Activated naive CD8-positive, alpha-beta T cell (primary cell): ENCODE measurements at regions not wholly inside any gene's neighbourhood (a gene's known extent, or its start where the extent isn't known, plus 50 kb on each side); places are given as distances from the start of the nearest gene placed in this dataset.
"Not testable (repeated sequence)": the region's sequence is repeated elsewhere in the genome, so short reads cannot be mapped to it uniquely, and the experiment has no call there.

Experiments used
- H3K27ac Mint-ChIP-seq: one replicate; pipeline ENCODE4 v1.8.0; 2021; ENCODE audit warnings: mixed read lengths
- H3K27me3 Mint-ChIP-seq: one replicate; pipeline ENCODE4 v1.8.0; 2021; ENCODE audit warnings: mixed read lengths
- H3K36me3 Mint-ChIP-seq: one replicate; pipeline ENCODE4 v1.8.0; 2021; ENCODE audit warnings: mixed read lengths
- H3K4me1 Mint-ChIP-seq: one replicate; pipeline ENCODE4 v1.8.0; 2021; ENCODE audit warnings: low read depth, mixed read lengths
- H3K4me3 Mint-ChIP-seq: one replicate; pipeline ENCODE4 v1.8.0; 2021; ENCODE audit warnings: mild to moderate bottlenecking, mixed read lengths
- H3K9me3 Mint-ChIP-seq: one replicate; pipeline ENCODE4 v1.8.0; 2021; ENCODE audit warnings: low read depth, mixed read lengths

DNA sequence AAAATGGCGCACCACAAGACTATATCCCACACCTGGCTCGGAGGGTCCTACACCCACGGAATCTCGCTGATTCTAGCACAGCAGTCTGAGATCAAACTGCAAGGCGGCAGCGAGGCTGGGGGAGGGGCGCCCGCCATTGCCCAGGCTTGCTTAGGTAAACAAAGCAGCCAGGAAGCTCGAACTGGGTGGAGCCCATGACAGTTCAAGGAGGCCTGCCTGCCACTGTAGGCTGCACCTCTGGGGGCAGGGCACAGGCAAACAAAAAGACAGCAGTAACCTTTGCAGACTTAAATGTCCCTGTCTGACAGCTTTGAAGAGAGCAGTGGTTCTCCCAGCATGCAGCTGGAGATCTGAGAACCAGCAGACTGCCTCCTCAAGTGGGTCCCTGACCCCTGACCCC is 894.3 kb upstream of the FBXO33 start:
- not testable (repeated sequence) for H3K4me1 Mint-ChIP-seq, H3K27me3 Mint-ChIP-seq, H3K4me3 Mint-ChIP-seq, H3K9me3 Mint-ChIP-seq, H3K27ac Mint-ChIP-seq, H3K36me3 Mint-ChIP-seq

DNA sequence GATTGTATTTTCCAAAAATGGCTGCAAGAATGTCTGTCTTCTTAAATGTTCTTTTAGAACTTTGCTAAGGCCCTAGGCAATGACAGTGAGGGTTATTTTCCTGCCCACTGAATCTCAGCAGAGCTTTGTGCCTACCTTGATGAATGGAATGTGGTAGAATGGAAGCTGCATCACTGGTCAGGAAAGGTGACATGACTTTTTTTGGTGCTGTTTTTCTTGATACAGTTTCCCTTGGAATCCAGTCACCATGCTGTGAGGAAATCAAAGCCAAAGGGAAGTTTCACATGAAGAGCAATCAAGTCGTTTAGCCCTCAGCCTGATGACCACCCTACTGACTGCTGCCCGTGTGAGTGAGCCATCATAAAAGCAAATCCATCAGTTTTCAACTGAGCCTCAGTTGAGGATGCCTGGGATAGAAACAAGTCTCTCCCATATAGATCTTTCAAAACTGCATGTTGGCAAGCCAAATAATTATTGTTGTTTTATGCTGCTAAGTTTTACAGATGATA is 886.0 kb upstream of the FBXO33 start:
- no peaks in the 10 kb centered on the region for H3K27me3 Mint-ChIP-seq
- no peak overlapping the region for H3K4me3 Mint-ChIP-seq
- H3K27ac Mint-ChIP-seq: no peak overlapping the region
- no peaks in the 10 kb centered on the region for H3K36me3 Mint-ChIP-seq
- no peaks in the 10 kb centered on the region for H3K4me1 Mint-ChIP-seq
- H3K9me3 Mint-ChIP-seq: no peaks in the 10 kb centered on the region

DNA sequence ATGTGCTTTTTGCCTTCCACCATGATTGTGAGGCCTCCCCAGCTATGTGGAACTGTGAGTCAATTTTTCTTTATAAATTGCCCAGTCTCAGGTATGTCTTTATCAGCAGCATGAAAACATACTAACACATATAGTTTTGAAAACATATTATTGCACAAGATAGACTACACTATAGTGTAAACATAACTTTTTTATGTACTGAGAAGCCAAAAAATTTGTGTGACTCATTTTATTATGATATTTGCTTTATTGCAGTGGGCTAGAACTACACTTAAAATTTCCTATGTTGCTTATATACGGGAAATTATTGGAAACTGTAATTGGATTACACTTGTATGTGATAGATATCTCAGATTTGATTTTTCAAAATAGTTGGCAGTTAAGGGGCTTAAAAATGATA is 885.5 kb upstream of the FBXO33 start:
- Mint-ChIP-seq H3K9me3 (no peaks in the 10 kb centered on the region), H3K36me3 (no peaks in the 10 kb centered on the region), H3K27me3 (no peaks in the 10 kb centered on the region), H3K27ac (no peak overlapping the region), H3K4me1 (no peaks in the 10 kb centered on the region), H3K4me3 (no peak overlapping the region)

DNA sequence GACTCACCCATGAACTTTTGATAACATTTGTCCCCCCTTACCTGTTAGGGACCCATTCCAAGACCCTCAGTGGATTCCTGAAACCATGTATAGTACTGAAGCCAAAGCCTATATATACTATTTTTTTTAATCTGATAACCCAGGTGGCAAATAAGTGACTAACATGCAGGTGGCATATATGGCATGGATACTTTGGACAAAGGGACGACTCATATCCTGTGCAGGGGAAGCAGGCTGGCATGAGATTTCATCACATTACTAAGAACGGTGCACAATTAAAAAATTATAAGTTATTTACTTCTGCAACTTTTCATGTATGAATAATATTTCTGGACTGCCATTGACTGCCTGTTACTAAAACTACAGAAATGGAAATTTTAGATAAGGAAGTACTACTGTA is 880.1 kb upstream of the FBXO33 start:
- H3K36me3 Mint-ChIP-seq: no peaks in the 10 kb centered on the region
- H3K4me1 Mint-ChIP-seq: no peaks in the 10 kb centered on the region
- H3K4me3 Mint-ChIP-seq: no peak overlapping the region
- no peaks in the 10 kb centered on the region for H3K9me3 Mint-ChIP-seq
- no peak overlapping the region for H3K27ac Mint-ChIP-seq
- no peaks in the 10 kb centered on the region for H3K27me3 Mint-ChIP-seq

GRCh38 chr14:40309124-40309523 is 876.9 kb upstream of the FBXO33 start:
- no peaks in the 10 kb centered on the region for H3K27me3 Mint-ChIP-seq

DNA sequence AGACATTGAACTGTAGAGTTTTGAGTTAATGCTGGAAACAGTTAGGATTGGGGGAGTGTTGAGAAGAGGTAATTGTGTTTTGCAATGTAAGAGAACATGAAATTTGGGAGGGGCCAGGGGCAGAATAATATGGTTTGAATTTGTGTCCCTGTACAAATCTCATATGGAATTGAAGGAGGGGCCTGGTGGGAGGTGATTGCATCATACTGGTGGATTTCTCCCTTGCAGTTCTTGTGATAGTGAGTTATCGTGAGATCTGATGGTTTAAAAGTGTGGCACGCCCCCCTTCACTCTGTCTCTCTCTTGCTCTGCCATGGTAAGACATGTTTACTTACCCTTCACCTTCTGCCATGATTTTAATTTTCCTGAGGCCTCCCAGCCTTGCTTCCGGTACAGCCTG is 876.0 kb upstream of the FBXO33 start:
- Mint-ChIP-seq H3K27me3 (no peaks in the 10 kb centered on the region), H3K4me1 (no peaks in the 10 kb centered on the region), H3K36me3 (no peaks in the 10 kb centered on the region), H3K27ac (no peak overlapping the region), H3K9me3 (no peaks in the 10 kb centered on the region), H3K4me3 (no peak overlapping the region)

More at GRCh38 chr14:40309124-40309523, 876.9 kb upstream of the FBXO33 start:
- no peak overlapping the region for H3K4me3 Mint-ChIP-seq
- H3K27ac Mint-ChIP-seq: no peak overlapping the region
- H3K9me3 Mint-ChIP-seq: no peaks in the 10 kb centered on the region
- no peaks in the 10 kb centered on the region for H3K36me3 Mint-ChIP-seq
- H3K4me1 Mint-ChIP-seq: no peaks in the 10 kb centered on the region

GRCh38 chr14:40296821-40297220 is 864.6 kb upstream of the FBXO33 start:
- H3K4me3 Mint-ChIP-seq: no peak overlapping the region
- no peak overlapping the region for H3K27ac Mint-ChIP-seq
- H3K36me3 Mint-ChIP-seq: no peaks in the 10 kb centered on the region
- H3K27me3 Mint-ChIP-seq: no peaks in the 10 kb centered on the region
- H3K9me3 Mint-ChIP-seq: peaks cover 8% of the 10 kb centered on the region
- no peaks in the 10 kb centered on the region for H3K4me1 Mint-ChIP-seq

DNA sequence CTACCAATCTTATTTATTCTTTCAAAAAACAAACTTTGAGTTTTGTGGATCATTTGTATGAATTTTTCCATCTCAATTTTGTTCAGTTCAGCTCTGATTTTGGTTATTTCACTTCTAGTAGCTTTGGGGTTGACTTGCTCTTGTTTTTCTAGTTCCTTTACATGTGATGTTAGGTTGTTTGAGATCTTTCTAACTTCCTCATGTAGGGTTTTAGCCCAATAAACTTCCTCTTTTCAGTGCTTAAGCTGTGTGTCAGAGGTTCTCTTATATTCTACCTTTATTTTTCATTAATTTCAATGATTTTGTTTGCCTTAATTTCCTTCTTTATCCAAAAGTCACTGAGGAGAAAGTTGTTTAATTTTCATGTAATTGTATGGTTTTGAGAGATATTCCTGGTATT is 860.4 kb upstream of the FBXO33 start:
- no peak overlapping the region for H3K27ac Mint-ChIP-seq
- H3K27me3 Mint-ChIP-seq: no peaks in the 10 kb centered on the region
- no peaks in the 10 kb centered on the region for H3K36me3 Mint-ChIP-seq
- H3K4me3 Mint-ChIP-seq: no peak overlapping the region
- no peaks in the 10 kb centered on the region for H3K4me1 Mint-ChIP-seq
- peaks cover 12% of the 10 kb centered on the region for H3K9me3 Mint-ChIP-seq

DNA sequence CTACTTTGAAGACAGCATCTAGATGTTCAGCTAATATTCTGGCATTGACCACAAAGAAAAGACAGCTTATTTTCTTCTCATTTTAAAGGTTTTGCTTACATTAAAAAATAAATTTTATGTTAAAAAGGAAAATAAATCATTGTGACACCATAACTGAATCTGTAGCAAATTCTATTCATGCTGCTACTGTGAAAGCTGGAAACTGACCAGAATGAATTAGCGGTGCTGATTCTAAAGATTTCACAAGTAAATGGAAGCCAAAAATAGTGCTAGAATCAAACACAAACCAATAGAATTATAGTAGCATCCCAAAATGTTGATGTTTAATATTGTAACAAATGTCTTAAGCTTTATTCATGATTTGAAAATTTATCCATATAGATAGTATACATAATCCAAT is 850.0 kb upstream of the FBXO33 start:
- H3K4me3 Mint-ChIP-seq: no peak overlapping the region
- peaks cover 1% of the 10 kb centered on the region for H3K9me3 Mint-ChIP-seq
- H3K27ac Mint-ChIP-seq: no peak overlapping the region
- H3K27me3 Mint-ChIP-seq: no peaks in the 10 kb centered on the region
- H3K4me1 Mint-ChIP-seq: no peaks in the 10 kb centered on the region
- H3K36me3 Mint-ChIP-seq: no peaks in the 10 kb centered on the region

- no peaks in the 10 kb centered on the region for H3K9me3 Mint-ChIP-seq
- no peak overlapping the region for H3K4me3 Mint-ChIP-seq
- H3K27ac Mint-ChIP-seq: no peak overlapping the region
Measured at GRCh38 chr14:40280652-40281051, 848.4 kb upstream of the FBXO33 start.

GRCh38 chr14:40273417-40273816 is 841.2 kb upstream of the FBXO33 start:
- Mint-ChIP-seq H3K27ac (no peak overlapping the region), H3K27me3 (no peaks in the 10 kb centered on the region), H3K9me3 (no peaks in the 10 kb centered on the region), H3K4me1 (no peaks in the 10 kb centered on the region), H3K4me3 (no peak overlapping the region), H3K36me3 (no peaks in the 10 kb centered on the region)

More at GRCh38 chr14:40280652-40281051, 848.4 kb upstream of the FBXO33 start:
- Mint-ChIP-seq H3K36me3 (no peaks in the 10 kb centered on the region), H3K4me1 (no peaks in the 10 kb centered on the region), H3K27me3 (no peaks in the 10 kb centered on the region)

DNA sequence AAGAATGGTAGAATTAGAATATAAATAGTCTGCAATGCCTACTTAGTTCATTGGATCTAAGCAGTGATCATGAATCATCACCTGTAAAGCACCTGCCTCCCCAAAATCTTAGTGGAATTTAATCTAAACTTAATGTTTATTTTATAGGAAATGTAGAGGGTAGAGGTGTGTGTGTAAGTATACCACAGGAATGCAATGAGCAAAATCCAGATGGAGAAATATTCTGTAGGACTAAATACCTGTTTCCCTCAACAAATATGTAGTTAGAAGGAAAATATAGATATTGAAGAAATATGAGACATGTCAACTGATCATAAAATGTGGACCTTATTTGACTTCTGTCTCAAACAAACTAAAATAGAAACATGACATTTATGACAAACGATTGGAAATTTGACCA is 839.2 kb upstream of the FBXO33 start:
- no peaks in the 10 kb centered on the region for H3K27me3 Mint-ChIP-seq
- H3K4me1 Mint-ChIP-seq: no peaks in the 10 kb centered on the region
- no peaks in the 10 kb centered on the region for H3K36me3 Mint-ChIP-seq
- H3K4me3 Mint-ChIP-seq: no peak overlapping the region
- no peaks in the 10 kb centered on the region for H3K9me3 Mint-ChIP-seq
- no peak overlapping the region for H3K27ac Mint-ChIP-seq

- no peaks in the 10 kb centered on the region for H3K9me3 Mint-ChIP-seq
- H3K36me3 Mint-ChIP-seq: no peaks in the 10 kb centered on the region
- H3K4me1 Mint-ChIP-seq: no peaks in the 10 kb centered on the region
- no peaks in the 10 kb centered on the region for H3K27me3 Mint-ChIP-seq
- no peak overlapping the region for H3K4me3 Mint-ChIP-seq
- no peak overlapping the region for H3K27ac Mint-ChIP-seq
Measured at GRCh38 chr14:40269436-40269835, 837.2 kb upstream of the FBXO33 start.

- no peaks in the 10 kb centered on the region for H3K4me1 Mint-ChIP-seq
- no peaks in the 10 kb centered on the region for H3K9me3 Mint-ChIP-seq
- no peaks in the 10 kb centered on the region for H3K27me3 Mint-ChIP-seq
- H3K27ac Mint-ChIP-seq: no peak overlapping the region
- no peak overlapping the region for H3K4me3 Mint-ChIP-seq
- no peaks in the 10 kb centered on the region for H3K36me3 Mint-ChIP-seq
Measured at GRCh38 chr14:40268236-40268635, 836.0 kb upstream of the FBXO33 start.

- H3K27ac Mint-ChIP-seq: no peak overlapping the region
- no peaks in the 10 kb centered on the region for H3K9me3 Mint-ChIP-seq
- H3K36me3 Mint-ChIP-seq: no peaks in the 10 kb centered on the region
- H3K27me3 Mint-ChIP-seq: no peaks in the 10 kb centered on the region
- no peaks in the 10 kb centered on the region for H3K4me1 Mint-ChIP-seq
- H3K4me3 Mint-ChIP-seq: no peak overlapping the region
Measured at GRCh38 chr14:40265096-40265495, 832.9 kb upstream of the FBXO33 start.

GRCh38 chr14:40252817-40253447 is 820.7 kb upstream of the FBXO33 start:
- no peak overlapping the region for H3K4me3 Mint-ChIP-seq
- H3K27me3 Mint-ChIP-seq: no peaks in the 10 kb centered on the region
- H3K27ac Mint-ChIP-seq: no peak overlapping the region
- H3K9me3 Mint-ChIP-seq: peaks cover 6% of the 10 kb centered on the region
- no peaks in the 10 kb centered on the region for H3K4me1 Mint-ChIP-seq
- H3K36me3 Mint-ChIP-seq: no peaks in the 10 kb centered on the region
